GM12878 (cell line): ENCODE measurements at regions not wholly inside any gene's neighbourhood (a gene's known extent, or its start where the extent isn't known, plus 50 kb on each side); places are given as distances from the start of the nearest gene placed in this dataset.

Experiments used
- CBX3 ChIP-seq: fragments of 200-600 bp; sonication (generic); IDR thresholded peaks from 2 replicates; pipeline ENCODE4 v1.6.1; 2016; ENCODE audit warnings: low read depth, borderline replicate concordance
- FOXK2 ChIP-seq: fragments of 450-650 bp; IDR thresholded peaks from 2 replicates; pipeline ENCODE4 v1.6.1; 2017; ENCODE audit warnings: mild to moderate bottlenecking, moderate library complexity
- HCFC1 ChIP-seq: fragments of 150-350 bp; IDR thresholded peaks from 2 replicates; pipeline ENCODE4 v1.6.1; 2014; ENCODE audit warnings: low read length
- HDAC6 ChIP-seq: fragments of 200-600 bp; sonication (generic); IDR thresholded peaks from one replicate; pipeline ENCODE4 v1.8.0; 2017; ENCODE audit warnings: antibody characterized with exemption; ENCODE audit not compliant: unreplicated experiment
- MYC ChIP-seq: IDR thresholded peaks from 2 replicates; pipeline ENCODE4 v1.6.1; 2011; ENCODE audit warnings: mild to moderate bottlenecking, low read length, moderate library complexity, inconsistent platforms; ENCODE audit not compliant: insufficient read depth, insufficient replicate concordance, insufficient read length, severe bottlenecking
- PAX5 ChIP-seq: IDR thresholded peaks from 2 replicates; pipeline ENCODE4 v1.6.1; 2011; ENCODE audit warnings: low read depth, low read length, borderline replicate concordance
- POLR2AphosphoS5 ChIP-seq: IDR thresholded peaks from 2 replicates; pipeline ENCODE4 v1.6.1; 2011; ENCODE audit warnings: mild to moderate bottlenecking, low read length, inconsistent platforms
- TAF1 ChIP-seq: IDR thresholded peaks from 2 replicates; pipeline ENCODE4 v1.6.1; 2011; ENCODE audit warnings: mild to moderate bottlenecking, low read depth, low read length, borderline replicate concordance
- ZNF274 ChIP-seq: IDR thresholded peaks from one replicate; pipeline ENCODE4 v1.8.0; 2011; ENCODE audit not compliant: insufficient read length, insufficient read depth
- TF ChIP-seq, protein P1 (sequence below): IDR thresholded peaks from 2 replicates; pipeline ENCODE4 v1.6.1; 2012; ENCODE audit warnings: mild to moderate bottlenecking, low read depth, low read length
- TF ChIP-seq, protein P2 (sequence below), 3 experiments: IDR thresholded peaks in 2 of 3; conservative IDR thresholded peaks in 1 of 3; 2 replicates each; pipeline ENCODE4 v1.5.1; 2011; ENCODE audit warnings: low read depth in 3 of 3, low read length in 3 of 3, mild to moderate bottlenecking in 3 of 3, control low read depth in 2 of 3, moderate library complexity in 2 of 3, inconsistent platforms in 1 of 3, mixed read lengths in 1 of 3; ENCODE audit not compliant: control insufficient read depth in 2 of 3, insufficient read depth in 1 of 3; ENCODE audit errors: extremely low read depth in 1 of 3
- TF ChIP-seq, protein P3 (sequence below): IDR thresholded peaks from 2 replicates; pipeline ENCODE4 v1.6.1; 2011; ENCODE audit warnings: borderline replicate concordance, low read depth, mild to moderate bottlenecking, moderate library complexity, low read length; ENCODE audit not compliant: insufficient read depth, poor library complexity, severe bottlenecking

DNA sequence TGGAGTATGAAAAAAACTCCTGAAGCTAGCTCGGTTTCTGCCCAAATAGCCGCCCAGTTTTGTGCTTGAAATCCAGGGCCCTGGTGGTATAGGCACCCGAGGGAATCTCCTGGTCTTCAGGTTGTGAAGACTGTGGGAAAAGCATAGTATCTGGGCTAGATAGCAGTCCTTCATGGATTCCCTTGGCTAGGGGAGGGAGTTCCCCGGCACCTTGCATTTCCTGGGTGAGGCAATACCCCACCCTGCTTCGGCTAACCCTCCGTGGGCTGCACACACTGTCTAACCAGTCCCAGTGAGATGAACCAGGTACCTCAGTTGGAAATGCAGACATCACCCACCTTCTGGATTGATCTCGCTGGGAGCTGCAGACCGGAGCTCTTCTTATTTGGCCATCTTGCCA, 184.5 kb upstream of the SLC35B3 start:
- no peak for TF ChIP-seq MYC
- TF ChIP-seq, protein P1, sequence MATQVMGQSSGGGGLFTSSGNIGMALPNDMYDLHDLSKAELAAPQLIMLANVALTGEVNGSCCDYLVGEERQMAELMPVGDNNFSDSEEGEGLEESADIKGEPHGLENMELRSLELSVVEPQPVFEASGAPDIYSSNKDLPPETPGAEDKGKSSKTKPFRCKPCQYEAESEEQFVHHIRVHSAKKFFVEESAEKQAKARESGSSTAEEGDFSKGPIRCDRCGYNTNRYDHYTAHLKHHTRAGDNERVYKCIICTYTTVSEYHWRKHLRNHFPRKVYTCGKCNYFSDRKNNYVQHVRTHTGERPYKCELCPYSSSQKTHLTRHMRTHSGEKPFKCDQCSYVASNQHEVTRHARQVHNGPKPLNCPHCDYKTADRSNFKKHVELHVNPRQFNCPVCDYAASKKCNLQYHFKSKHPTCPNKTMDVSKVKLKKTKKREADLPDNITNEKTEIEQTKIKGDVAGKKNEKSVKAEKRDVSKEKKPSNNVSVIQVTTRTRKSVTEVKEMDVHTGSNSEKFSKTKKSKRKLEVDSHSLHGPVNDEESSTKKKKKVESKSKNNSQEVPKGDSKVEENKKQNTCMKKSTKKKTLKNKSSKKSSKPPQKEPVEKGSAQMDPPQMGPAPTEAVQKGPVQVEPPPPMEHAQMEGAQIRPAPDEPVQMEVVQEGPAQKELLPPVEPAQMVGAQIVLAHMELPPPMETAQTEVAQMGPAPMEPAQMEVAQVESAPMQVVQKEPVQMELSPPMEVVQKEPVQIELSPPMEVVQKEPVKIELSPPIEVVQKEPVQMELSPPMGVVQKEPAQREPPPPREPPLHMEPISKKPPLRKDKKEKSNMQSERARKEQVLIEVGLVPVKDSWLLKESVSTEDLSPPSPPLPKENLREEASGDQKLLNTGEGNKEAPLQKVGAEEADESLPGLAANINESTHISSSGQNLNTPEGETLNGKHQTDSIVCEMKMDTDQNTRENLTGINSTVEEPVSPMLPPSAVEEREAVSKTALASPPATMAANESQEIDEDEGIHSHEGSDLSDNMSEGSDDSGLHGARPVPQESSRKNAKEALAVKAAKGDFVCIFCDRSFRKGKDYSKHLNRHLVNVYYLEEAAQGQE = no peak
- no peak for TF ChIP-seq ZNF274
- TF ChIP-seq HCFC1 = no peak
- TF ChIP-seq POLR2AphosphoS5 = no peak
- TF ChIP-seq, protein P2, sequence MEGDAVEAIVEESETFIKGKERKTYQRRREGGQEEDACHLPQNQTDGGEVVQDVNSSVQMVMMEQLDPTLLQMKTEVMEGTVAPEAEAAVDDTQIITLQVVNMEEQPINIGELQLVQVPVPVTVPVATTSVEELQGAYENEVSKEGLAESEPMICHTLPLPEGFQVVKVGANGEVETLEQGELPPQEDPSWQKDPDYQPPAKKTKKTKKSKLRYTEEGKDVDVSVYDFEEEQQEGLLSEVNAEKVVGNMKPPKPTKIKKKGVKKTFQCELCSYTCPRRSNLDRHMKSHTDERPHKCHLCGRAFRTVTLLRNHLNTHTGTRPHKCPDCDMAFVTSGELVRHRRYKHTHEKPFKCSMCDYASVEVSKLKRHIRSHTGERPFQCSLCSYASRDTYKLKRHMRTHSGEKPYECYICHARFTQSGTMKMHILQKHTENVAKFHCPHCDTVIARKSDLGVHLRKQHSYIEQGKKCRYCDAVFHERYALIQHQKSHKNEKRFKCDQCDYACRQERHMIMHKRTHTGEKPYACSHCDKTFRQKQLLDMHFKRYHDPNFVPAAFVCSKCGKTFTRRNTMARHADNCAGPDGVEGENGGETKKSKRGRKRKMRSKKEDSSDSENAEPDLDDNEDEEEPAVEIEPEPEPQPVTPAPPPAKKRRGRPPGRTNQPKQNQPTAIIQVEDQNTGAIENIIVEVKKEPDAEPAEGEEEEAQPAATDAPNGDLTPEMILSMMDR (IDR thresholded peaks at IDR 0.05 in 2 of 3, conservative IDR thresholded peaks at IDR 0.05 in 1 of 3; ENCODE audit: control insufficient read depth in 2 of 3, extremely low read depth in 1 of 3, insufficient read depth in 1 of 3, low read depth in 3 of 3, low read length in 3 of 3) = no peak
- TF ChIP-seq HDAC6 = no peak
- no peak for TF ChIP-seq TAF1
- TF ChIP-seq CBX3 = no peak
- no peak for TF ChIP-seq FOXK2
- no peak for TF ChIP-seq PAX5
- TF ChIP-seq, protein P3, sequence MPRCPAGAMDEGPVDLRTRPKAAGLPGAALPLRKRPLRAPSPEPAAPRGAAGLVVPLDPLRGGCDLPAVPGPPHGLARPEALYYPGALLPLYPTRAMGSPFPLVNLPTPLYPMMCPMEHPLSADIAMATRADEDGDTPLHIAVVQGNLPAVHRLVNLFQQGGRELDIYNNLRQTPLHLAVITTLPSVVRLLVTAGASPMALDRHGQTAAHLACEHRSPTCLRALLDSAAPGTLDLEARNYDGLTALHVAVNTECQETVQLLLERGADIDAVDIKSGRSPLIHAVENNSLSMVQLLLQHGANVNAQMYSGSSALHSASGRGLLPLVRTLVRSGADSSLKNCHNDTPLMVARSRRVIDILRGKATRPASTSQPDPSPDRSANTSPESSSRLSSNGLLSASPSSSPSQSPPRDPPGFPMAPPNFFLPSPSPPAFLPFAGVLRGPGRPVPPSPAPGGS = no peak
